Ramos (cell line): ENCODE measurements at regions not wholly inside any gene's neighbourhood (a gene's known extent, or its start where the extent isn't known, plus 50 kb on each side); places are given as distances from the start of the nearest gene placed in this dataset.

Experiments
- in situ Hi-C: fragments of 300-500 bp; cut with MboI; formaldehyde crosslinking; loops from one replicate; pipeline ENCODE4 v1.14.3; 2022; ENCODE audit warnings: low sequenced_read_pairs; ENCODE audit not compliant: unreplicated experiment

- in situ Hi-C loops = no loop called here
These were observed 237.1 kb downstream of the ZNF674 start for GRCh38 chrX:46308110-46308509.

- in situ Hi-C loops = no loop called here
These were observed 239.1 kb downstream of the ZNF674 start for GRCh38 chrX:46306103-46306502.

GRCh38 chrX:46305431-46305830 lies 239.8 kb downstream of the ZNF674 start:
- in situ Hi-C loops = no loop called here

DNA sequence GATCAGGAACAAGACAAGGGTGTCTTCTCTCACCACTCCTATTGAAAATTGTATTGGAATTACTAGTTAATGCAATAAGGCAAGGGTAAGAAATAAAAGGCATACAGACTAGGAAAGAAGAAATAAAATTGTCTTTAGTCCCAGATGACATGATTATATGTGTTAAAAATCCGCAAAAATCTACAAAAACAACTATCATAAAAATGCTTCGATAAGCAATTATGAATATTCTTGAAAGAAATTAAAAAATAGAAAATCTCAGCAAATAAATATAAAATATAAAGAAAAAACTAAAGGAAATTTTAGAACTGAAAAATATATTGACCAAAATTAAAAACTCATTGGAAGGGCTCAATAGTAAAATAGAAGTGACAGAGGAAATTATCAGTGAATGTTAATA lies 243.3 kb downstream of the ZNF674 start:
- in situ Hi-C loops = no loop called here

- in situ Hi-C loops = no loop called here
These were observed 246.4 kb downstream of the ZNF674 start for GRCh38 chrX:46298821-46299220.

DNA sequence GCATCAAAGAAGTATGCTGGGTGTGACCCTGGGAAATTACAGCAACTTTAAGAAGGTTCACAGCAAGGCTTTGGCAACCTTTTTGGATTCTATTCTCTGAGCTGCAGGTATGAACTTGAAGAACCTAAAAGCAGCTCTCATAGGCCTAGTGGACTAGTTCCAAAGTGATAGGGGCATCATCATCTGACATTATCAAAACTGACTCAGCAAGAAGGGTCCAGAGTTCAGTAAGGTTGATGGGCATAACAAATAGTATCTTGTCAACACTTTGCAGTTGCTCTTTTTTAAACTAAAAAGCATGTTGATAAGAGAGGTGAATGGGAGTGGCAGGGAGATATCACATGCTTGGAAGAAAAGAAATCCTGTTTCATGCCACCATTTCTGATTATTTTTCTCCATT lies 249.3 kb downstream of the ZNF674 start:
- in situ Hi-C loops = no loop called here

- in situ Hi-C loops = no loop called here
These were observed 251.0 kb downstream of the ZNF674 start for GRCh38 chrX:46294234-46294633.

DNA sequence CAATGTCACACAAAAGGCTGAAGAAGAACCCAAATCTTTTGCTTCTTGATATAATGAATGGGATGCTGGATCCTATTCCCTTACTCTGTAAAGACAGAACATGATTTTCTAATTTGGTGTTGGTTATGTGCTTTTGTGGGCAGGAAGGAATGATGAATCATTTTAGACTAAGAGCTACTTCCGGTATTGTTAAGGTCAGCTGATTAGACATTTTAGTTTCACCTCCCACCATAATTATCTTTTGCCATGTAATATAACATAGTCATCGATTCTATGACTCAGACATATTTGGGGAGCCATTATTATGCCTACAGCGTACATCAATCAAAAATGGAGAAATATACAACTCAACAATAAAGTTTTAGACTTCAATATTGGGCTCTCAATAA lies 265.3 kb downstream of the ZNF674 start:
- in situ Hi-C loops = no loop called here

DNA sequence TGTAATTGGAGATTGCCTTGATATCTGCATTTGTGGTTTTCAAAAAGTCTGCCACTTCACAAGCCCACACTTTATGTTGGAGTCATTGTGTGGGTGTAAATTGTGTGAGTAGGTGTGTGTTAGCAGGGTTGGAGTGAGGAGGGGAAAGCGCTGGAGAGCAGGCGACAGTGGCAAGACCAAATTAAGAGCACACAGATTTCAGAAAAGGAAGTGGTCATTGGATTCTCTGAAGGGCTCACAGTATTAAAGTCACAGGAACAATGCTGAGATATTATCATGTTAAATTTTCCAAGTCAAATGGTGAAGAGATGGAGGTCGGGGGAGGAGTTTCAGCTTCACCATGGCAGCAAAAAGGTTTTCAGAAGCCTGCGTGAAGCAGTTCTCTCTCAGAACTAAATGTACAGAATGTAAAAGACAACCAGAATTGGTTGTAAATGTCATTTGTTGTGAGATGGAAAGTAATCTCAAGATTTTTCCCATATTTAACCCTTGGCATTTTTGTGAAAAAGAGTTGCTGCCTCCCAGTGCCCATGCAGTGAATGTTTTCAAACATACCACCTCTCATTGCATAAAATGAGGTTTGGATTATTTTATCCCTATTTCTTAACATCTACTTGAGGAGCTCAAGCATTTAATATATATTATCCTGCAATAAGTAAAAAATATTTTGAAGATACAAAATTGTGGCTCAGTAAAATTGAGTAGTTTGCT lies 265.9 kb downstream of the ZNF674 start:
- in situ Hi-C loops = no loop called here

GRCh38 chrX:46278572-46278971 lies 266.6 kb downstream of the ZNF674 start:
- in situ Hi-C loops = no loop called here

DNA sequence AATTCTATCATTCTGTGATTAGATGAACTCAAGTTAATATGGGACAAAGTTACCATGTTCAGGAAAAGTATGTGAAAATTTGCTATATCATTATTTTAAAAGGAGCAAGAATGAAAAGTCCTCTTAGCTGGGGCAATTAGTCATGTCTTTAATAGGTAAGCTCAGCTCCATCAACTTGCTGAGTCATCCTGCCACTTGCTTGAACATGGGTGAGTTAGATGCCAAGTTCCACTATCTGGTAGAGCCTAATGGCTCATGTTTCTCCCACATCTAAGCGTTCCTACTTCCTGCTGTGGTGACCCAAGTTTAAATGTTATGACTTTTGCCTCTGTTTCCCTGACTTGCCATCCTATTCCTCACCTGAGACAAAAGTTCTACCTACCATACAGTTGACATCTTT lies 276.8 kb downstream of the ZNF674 start:
- in situ Hi-C loops = no loop called here

DNA sequence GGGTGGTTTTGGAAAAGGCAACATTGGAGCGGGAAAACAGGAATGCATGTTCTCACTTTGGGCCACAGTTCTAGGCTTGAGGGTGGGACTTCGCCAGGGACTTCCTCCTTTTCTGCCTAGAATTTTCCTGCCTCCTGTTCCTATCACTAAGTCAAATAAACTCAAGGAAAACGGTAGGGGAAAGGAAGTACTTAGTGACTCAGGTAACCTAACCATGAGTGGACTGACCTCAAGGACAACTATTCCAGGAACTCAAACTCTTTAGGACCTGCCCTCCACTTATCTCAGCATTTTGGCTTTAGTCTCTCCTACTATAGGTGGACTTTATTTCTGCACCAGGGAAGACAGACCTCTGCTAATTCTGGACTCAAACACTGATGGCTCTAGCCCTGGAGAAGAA lies 281.7 kb downstream of the ZNF674 start:
- in situ Hi-C loops = no loop called here

- in situ Hi-C loops = no loop called here
These were observed 282.9 kb downstream of the ZNF674 start for GRCh38 chrX:46262304-46262703.

- in situ Hi-C loops = no loop called here
These were observed 284.7 kb downstream of the ZNF674 start for GRCh38 chrX:46260499-46260898.

GRCh38 chrX:46258356-46258755 lies 286.9 kb downstream of the ZNF674 start:
- in situ Hi-C loops = no loop called here

DNA sequence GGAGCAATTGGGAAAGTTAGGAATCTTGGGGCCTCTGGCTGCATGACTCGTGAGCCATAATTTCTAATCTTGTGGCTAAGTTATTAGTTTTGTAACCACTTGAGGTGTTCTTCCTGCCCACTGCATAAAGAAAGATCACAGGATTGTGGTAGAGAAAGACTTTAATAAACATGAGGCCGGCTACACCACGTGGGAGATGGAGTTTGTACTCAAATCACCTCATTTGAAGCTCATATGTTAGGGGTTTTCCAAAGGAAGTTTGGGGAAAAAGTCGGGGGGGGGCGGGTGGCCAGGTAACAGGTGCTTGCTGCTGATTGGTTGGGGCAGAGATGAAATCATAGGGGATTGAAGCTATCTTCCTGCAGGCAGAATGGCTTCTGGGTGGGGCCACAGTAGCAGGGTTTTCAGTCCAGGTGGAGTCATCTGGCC lies 287.8 kb downstream of the ZNF674 start:
- in situ Hi-C loops = no loop called here

DNA sequence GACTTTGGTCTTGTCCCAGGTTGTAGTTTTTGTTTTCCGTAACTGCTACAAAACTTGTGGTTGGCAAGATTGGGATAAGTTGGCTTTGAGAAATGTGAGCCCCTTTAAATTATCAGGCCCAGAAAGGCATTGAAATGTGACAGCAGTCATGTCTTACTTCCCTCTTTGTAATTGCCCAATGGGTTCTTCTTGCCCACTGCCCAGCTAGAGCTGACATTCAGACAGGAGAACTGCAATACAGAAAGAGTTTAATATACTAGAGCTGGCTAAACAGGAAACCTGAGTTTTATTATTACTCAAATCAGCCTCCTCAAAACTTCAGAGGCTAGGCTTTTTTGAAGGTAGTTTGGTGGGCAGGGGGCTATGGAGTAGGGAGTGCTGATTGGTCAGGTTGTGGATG lies 288.3 kb downstream of the ZNF674 start:
- in situ Hi-C loops = no loop called here

- in situ Hi-C loops = no loop called here
These were observed 290.2 kb downstream of the ZNF674 start for GRCh38 chrX:46255046-46255445.

GRCh38 chrX:46254641-46255040 lies 290.6 kb downstream of the ZNF674 start:
- in situ Hi-C loops = no loop called here

- in situ Hi-C loops = no loop called here
These were observed 293.5 kb downstream of the ZNF674 start for GRCh38 chrX:46251755-46252154.

- in situ Hi-C loops = no loop called here
These were observed 295.1 kb downstream of the ZNF674 start for GRCh38 chrX:46250151-46250550.

GRCh38 chrX:46247456-46247855 lies 297.8 kb downstream of the ZNF674 start:
- in situ Hi-C loops = no loop called here

DNA sequence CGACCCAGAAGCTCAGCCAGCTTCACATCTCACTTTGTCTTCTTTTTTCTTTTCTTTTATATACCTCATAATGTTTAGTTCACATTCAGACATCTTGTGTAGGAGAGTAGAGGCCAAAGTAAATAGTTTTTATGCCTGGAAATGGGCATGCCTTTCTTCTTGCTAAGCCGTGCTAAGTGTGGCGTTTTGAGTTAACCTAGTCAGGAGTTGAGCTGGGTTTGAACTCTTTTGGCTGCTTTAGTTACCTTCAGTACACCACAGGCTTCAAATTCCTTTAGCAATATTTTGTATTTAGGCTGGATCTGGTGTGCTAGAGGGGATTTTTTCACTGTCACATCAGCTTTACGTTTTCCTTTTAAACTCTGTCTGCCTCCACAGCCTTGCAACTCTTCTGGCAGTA lies 300.8 kb downstream of the ZNF674 start:
- in situ Hi-C loops = no loop called here
